SK-N-SH (cell line): ENCODE measurements at regions not wholly inside any gene's neighbourhood (a gene's known extent, or its start where the extent isn't known, plus 50 kb on each side); places are given as distances from the start of the nearest gene placed in this dataset.

Source experiments
- CTCF ChIP-seq: fragments of 200-600 bp; sonication (generic); IDR thresholded peaks from 2 replicates; pipeline ENCODE4 v1.6.1; 2017; ENCODE audit warnings: antibody characterized with exemption, mild to moderate bottlenecking, moderate library complexity
- ELF1 ChIP-seq: IDR thresholded peaks from 2 replicates; pipeline ENCODE4 v1.4.0; 2012
- EP300 ChIP-seq, 2 experiments: IDR thresholded peaks; 2 replicates each; pipeline versions ENCODE4 v1.4.0 to v1.6.1; 2012; ENCODE audit warnings: borderline replicate concordance in 1 of 2, low read depth in 1 of 2, low read length in 1 of 2
- JUND ChIP-seq: IDR thresholded peaks from 2 replicates; pipeline ENCODE4 v1.4.0; 2012
- MAX ChIP-seq: IDR thresholded peaks from 2 replicates; pipeline ENCODE4 v1.4.0; 2012; ENCODE audit warnings: low read depth
- MEF2A ChIP-seq: IDR thresholded peaks from 2 replicates; pipeline ENCODE4 v1.4.0; 2012; ENCODE audit warnings: low read depth, borderline replicate concordance
- MXI1 ChIP-seq: IDR thresholded peaks from 2 replicates; pipeline ENCODE4 v1.6.1; 2012; ENCODE audit warnings: mild to moderate bottlenecking, low read depth, low read length, improper control_type of control experiment
- SIN3A ChIP-seq: IDR thresholded peaks from 2 replicates; pipeline ENCODE4 v1.6.1; 2012; ENCODE audit warnings: low read depth, mild to moderate bottlenecking, low read length, moderate library complexity, borderline replicate concordance
- USF1 ChIP-seq: IDR thresholded peaks from 2 replicates; pipeline ENCODE4 v1.4.0; 2012; ENCODE audit warnings: low read depth, borderline replicate concordance
- USF2 ChIP-seq: fragments of 150-350 bp; IDR thresholded peaks from 2 replicates; pipeline ENCODE4 v1.6.1; 2017; ENCODE audit warnings: antibody characterized with exemption, low read length, low read depth, borderline replicate concordance
- YY1 ChIP-seq: IDR thresholded peaks from 2 replicates; pipeline ENCODE4 v1.4.0; 2012; ENCODE audit warnings: low read depth, mild to moderate bottlenecking

GRCh38 chr10:83184641-83185040 lies 954.7 kb upstream of the GHITM start:
- TF ChIP-seq JUND, result no peak
- TF ChIP-seq USF1, result no peak
- TF ChIP-seq CTCF, result no peak
- no peak for TF ChIP-seq USF2
- no peak for TF ChIP-seq YY1
- TF ChIP-seq MEF2A, result no peak
- no peak for TF ChIP-seq MXI1
- no peak for TF ChIP-seq ELF1
- TF ChIP-seq MAX, result no peak
- TF ChIP-seq EP300 (IDR thresholded peaks at IDR 0.05; ENCODE audit: borderline replicate concordance in 1 of 2, low read depth in 1 of 2, low read length in 1 of 2), result no peak
- TF ChIP-seq SIN3A, result no peak
